ENCODE measurements at regions not wholly inside any gene's neighbourhood (a gene's known extent, or its start where the extent isn't known, plus 50 kb on each side); places are given as distances from the start of the nearest gene placed in this dataset.

- DNase-seq (ENCODE audit: insufficient read length, low spot score) (no peak), FAIRE-seq (no peak)
These were observed 234.1 kb upstream of the PRICKLE1 start for GRCh38 chr12:42823679-42824078.

DNA sequence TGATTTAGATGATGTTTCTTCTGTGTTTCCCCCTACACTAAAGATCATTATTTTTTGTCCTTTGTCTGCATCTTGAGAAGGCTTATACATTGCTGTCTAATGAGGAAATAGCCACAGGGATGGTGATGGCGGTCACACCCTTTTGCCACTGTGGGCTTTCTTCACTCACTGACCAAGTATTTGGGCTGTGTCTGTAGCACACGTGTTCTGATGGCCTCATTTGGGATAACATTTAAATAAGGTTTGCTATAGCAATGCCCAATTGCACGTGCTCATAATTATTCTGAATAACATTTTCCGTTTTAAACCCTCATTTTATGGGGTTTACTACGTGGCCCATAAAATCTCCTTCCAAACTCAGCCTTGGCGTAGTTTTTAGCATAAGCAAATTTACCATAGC lies 230.3 kb upstream of the PRICKLE1 start:
- FAIRE-seq (no peak), DNase-seq (ENCODE audit: insufficient read length, low spot score) (no peak)

- DNase-seq (ENCODE audit: insufficient read length, low spot score) (no peak), FAIRE-seq (no peak)
These were observed 225.5 kb upstream of the PRICKLE1 start for GRCh38 chr12:42815068-42815467.

- no peak for FAIRE-seq
- no peak for DNase-seq (ENCODE audit: insufficient read length, low spot score)
These were observed 223.3 kb upstream of the PRICKLE1 start for GRCh38 chr12:42812871-42813270.

DNA sequence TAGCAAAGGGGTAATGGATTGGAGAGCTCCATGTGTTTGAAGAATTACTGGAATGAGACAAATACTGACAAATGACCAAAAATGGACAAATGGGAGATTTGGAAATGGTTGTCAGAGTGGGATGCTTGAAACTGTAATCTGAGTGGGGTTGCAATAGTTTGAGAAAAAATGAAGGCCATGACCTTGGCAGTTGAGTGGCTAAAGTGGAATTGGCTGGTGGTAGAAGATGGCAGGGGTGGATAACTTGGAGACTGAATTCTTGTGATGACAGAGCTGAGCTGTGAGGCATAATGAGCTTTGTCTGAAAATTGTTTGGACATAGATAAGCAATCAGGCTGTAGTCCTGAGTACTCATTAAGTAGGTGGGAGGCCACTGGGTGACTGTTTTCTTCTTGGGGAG lies 222.5 kb upstream of the PRICKLE1 start:
- FAIRE-seq, result no peak
- DNase-seq (ENCODE audit: insufficient read length, low spot score), result no peak

- FAIRE-seq, result no peak
- DNase-seq (ENCODE audit: insufficient read length, low spot score), result no peak
These were observed 220.5 kb upstream of the PRICKLE1 start for GRCh38 chr12:42810006-42810405.

GRCh38 chr12:42809226-42809625 lies 219.7 kb upstream of the PRICKLE1 start:
- DNase-seq (ENCODE audit: insufficient read length, low spot score) (peak; percentile 37), FAIRE-seq (no peak)

GRCh38 chr12:42807766-42808165 lies 218.2 kb upstream of the PRICKLE1 start:
- DNase-seq (ENCODE audit: insufficient read length, low spot score) (no peak), FAIRE-seq (no peak)

DNA sequence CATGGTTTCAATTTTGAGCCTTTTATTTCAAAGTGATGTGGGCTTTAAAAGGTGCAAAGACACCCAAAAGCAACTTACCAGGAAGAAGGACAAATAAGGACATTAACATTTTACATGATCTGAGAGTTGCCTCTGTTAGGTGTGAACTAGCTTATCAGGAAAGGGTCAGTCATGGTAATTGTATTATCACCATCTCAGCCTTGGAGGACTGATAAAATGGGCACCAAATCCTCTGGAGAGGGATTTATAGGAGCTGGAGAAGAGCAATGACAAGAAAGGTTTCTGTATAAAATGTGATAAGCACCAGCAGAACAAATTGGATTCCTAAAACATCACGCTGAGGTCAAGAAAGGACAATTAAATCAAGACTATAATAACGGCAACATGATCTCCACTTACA lies 217.7 kb upstream of the PRICKLE1 start:
- FAIRE-seq (no peak), DNase-seq (ENCODE audit: insufficient read length, low spot score) (no peak)

- no peak for FAIRE-seq
- no peak for DNase-seq (ENCODE audit: insufficient read length, low spot score)
These were observed 215.4 kb upstream of the PRICKLE1 start for GRCh38 chr12:42804928-42805327.

GRCh38 chr12:42802785-42803189 lies 213.2 kb upstream of the PRICKLE1 start:
- DNase-seq (ENCODE audit: insufficient read length, low spot score), result no peak
- FAIRE-seq, result no peak

DNA sequence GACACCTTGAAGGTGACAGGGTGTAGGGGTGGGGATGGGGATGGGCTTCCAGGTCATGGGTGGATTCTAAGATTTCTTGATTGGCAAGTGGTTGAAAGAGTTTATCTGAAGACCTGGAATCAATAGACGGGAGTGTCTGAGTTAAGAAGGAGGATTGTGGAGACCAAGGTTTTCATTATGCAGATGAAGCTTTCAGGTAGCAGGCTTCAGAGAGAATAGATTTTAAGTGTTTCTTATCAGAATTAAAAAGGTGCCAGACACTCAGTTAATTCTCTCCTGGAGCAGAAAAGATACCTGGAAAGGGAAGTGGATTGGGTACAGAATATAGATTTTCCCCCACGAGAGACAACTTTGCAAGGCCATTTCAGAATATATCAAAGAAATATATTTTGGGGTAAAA lies 211.7 kb upstream of the PRICKLE1 start:
- FAIRE-seq (no peak), DNase-seq (ENCODE audit: insufficient read length, low spot score) (no peak)

DNA sequence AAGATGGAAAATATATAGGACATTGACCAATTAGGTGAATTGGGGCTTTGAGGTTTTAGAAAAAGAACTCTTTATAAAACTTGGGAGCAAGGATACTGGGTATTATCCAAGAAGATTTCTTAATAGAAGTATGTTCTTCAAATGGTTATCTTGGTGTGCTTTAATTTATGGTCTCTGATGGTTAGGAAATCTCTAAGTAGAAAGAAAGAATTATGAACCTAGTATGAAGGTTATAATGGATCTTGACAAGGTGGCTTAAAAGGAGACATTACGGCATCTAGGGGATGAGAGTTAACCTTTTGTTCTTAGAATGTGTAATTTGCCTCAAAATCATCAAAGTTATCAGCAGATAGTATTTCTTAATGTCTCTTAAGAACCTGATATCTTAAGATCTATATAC lies 210.4 kb upstream of the PRICKLE1 start:
- FAIRE-seq (no peak), DNase-seq (ENCODE audit: insufficient read length, low spot score) (no peak)

GRCh38 chr12:42798811-42799438 lies 209.4 kb upstream of the PRICKLE1 start:
- FAIRE-seq (no peak), DNase-seq (ENCODE audit: insufficient read length, low spot score) (no peak)

DNA sequence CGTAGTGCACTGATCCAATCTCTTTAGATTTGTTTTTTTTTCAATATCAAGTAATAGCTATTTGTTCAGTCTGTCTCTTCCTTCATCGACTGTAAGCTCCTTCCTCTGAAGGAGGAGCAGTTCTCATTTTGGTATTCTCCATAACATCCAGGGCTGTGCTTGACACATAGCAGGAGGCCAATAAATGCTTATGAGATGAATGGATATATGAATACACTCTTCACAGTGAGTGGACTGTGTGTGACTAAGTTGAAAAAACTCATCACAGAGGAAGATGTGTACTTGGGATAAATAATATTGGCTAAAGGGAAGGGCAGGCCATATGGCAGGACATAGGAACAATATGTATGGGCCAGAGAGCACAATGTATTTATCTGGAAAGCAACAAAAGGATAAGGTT lies 205.3 kb upstream of the PRICKLE1 start:
- DNase-seq (ENCODE audit: insufficient read length, low spot score) (no peak), FAIRE-seq (no peak)

DNA sequence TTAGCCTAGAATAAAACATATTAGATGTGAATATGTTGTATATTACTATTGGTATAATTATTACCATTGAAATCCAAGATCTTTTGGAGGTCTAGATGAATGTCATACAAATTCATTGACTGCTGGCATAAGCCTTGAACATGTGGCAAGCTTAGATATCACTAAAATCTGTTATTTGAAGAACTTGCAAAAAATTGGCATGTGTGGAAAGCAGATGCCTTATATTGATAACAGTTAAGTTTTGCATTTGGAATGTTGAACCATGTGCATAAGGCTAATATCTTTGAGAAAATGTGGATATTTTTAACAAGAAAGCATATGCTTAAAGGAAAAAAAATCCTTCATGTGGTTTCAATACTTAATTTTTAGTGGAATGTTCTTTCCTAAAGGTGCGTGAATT lies 203.6 kb upstream of the PRICKLE1 start:
- FAIRE-seq (no peak), DNase-seq (ENCODE audit: insufficient read length, low spot score) (no peak)

- FAIRE-seq (no peak), DNase-seq (ENCODE audit: insufficient read length, low spot score) (no peak)
These were observed 202.7 kb upstream of the PRICKLE1 start for GRCh38 chr12:42792265-42792664.

DNA sequence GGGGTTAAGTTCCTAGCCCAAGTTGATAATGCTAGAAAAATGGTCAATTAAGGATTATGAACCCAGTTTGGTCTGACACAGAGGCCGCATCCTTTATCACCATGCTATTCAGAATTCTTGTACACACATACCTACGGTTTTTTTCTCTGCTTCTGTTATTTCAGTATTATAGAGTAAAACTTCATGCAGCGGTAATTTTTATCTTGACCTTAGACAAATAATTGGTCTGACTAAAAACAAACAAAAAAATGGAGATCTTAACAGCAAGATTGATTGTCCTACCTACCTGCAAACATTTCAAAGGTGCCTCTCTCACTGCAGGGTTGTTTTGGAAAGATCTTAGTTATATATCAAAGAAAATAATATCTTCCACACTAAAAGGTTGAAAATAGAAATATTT lies 201.9 kb upstream of the PRICKLE1 start:
- no peak for FAIRE-seq

DNA sequence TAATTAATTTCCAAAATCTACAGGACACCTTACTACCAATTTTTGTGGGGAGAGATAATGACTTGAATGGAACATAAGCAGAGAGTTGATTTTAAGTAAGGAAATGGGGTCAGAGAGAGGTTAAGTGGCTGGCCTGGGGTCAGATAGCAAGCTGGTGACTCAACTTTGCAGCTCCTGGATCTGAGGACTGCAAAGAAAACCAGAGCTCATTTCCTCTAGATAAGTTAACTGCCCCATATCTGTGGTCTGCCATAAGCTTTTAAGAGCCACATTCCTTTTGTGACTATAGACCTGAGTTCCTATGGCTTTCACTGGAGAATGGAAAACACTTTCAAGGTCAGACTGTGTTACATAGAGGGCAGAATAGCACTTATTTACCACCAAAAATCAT lies 201.2 kb upstream of the PRICKLE1 start:
- DNase-seq (ENCODE audit: insufficient read length, low spot score), result peak; percentile 68
- peak; percentile 33 for FAIRE-seq

More for the DNA sequence above, 201.9 kb upstream of the PRICKLE1 start:
- no peak for DNase-seq (ENCODE audit: insufficient read length, low spot score)

DNA sequence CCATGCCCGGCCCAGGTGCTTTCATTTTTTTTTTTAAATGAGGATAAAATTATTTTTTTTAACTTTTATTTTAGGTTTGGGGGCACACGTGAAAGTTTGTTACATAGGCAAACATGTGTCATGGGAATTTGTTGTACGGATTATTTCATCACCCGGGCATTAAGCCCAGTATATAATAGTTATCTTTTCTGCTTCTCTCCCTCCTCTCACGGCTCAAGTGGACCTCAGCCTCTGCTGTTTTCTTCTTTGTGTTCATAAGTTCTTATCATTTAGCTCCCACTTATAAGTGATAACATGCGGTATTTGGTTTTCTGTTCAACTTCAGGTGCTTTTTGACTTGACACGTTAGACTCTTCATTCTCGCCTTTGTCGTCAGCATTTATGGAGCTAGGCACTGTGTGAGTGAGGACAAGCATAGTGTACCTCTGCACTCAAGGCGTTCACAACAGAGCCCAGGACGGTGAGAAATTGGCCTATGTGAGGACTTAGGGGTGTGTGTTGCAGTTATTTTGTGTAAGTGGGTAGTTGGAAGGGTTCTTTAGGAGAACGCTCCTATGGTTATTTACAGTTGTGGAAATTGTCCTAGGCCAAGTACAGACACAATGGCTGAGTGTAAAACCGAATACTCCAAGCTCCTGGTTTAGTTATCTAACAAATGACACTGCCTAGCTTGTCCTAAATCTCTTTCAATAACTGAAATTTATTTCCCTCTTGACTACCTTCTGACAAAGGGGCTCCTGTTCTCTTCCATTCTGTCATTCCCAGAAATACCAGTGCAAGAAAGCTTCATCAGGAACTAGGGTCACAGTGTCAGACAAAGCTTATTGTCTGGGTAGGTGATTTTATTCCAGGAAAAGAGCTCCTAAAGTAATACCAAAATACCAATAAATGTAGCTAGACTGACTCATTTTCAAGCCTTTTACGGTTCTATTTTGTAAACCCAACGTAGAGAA lies 200.5 kb upstream of the PRICKLE1 start:
- DNase-seq (ENCODE audit: insufficient read length, low spot score) (no peak), FAIRE-seq (no peak)

DNA sequence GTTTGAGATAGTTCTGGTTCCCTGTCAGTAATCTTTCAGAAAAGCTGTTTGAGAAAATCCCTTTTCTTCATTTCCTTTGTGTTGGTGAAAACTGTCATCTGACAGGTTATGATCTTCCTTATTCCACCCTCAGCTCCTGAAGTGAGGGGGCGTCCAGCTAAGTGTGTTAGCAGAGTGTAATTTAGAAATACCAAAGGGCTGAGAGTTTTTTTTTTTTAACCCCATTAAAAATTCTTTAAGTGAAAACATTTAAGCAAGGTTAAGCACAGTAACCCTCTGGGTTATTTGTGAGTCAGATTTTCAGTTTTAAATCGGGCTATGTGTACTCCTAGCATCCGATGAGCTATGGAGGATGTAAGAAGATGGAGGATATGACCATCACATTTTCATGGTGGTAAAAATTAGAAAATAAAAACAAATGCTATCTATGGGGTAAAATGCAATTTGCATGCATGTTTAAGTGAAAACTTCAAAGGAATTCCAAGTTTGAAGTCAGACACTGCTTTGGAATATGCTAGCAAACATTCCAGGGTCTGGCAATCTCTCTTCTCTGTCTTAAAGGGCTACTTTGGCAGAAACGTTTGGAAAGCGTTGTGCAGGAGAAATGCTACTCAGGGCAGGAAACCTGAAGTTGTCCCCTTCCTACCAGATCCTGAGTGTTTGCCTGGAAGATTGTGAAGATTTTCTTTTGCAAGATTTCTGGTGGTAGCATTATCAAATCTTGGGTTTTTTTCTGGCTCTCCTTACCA lies 197.0 kb upstream of the PRICKLE1 start:
- DNase-seq (ENCODE audit: insufficient read length, low spot score) (no peak), FAIRE-seq (no peak)

Data from HTR-8/SVneo (cell line).